HK-2 (cell line): ENCODE measurements at regions not wholly inside any gene's neighbourhood (a gene's known extent, or its start where the extent isn't known, plus 50 kb on each side); places are given as distances from the start of the nearest gene placed in this dataset.

Experiments used
- DNase-seq: peaks from one replicate; pipeline ENCODE4 v3.0.0-alpha.2; 2018; ENCODE audit not compliant: unreplicated experiment

GRCh38 chr21:18460979-18461378 is 57.4 kb upstream of the TMPRSS15 start:
- no peak for DNase-seq

GRCh38 chr21:18461743-18462142 is 58.2 kb upstream of the TMPRSS15 start:
- no peak for DNase-seq

GRCh38 chr21:18467715-18468114 is 64.1 kb upstream of the TMPRSS15 start:
- no peak for DNase-seq

GRCh38 chr21:18468790-18469189 is 65.2 kb upstream of the TMPRSS15 start:
- no peak for DNase-seq

GRCh38 chr21:18476639-18477038 is 73.1 kb upstream of the TMPRSS15 start:
- no peak for DNase-seq

GRCh38 chr21:18477043-18477442 is 73.5 kb upstream of the TMPRSS15 start:
- no peak for DNase-seq

- no peak for DNase-seq
Observed at GRCh38 chr21:18478513-18478912, 74.9 kb upstream of the TMPRSS15 start.

GRCh38 chr21:18488252-18488651 is 84.7 kb upstream of the TMPRSS15 start:
- no peak for DNase-seq

GRCh38 chr21:18493422-18493821 is 89.8 kb upstream of the TMPRSS15 start:
- DNase-seq: no peak

GRCh38 chr21:18495523-18495922 is 91.9 kb upstream of the TMPRSS15 start:
- DNase-seq: no peak

- no peak for DNase-seq
Observed at GRCh38 chr21:18498431-18498830, 94.8 kb upstream of the TMPRSS15 start.

- DNase-seq: peak; percentile 2
Observed at GRCh38 chr21:18499761-18500376, 96.3 kb upstream of the TMPRSS15 start.

GRCh38 chr21:18518054-18518481 is 114.5 kb upstream of the TMPRSS15 start:
- no peak for DNase-seq

GRCh38 chr21:18521204-18521603 is 117.6 kb upstream of the TMPRSS15 start:
- no peak for DNase-seq

- DNase-seq: no peak
Observed at GRCh38 chr21:18522181-18522972, 118.8 kb upstream of the TMPRSS15 start.

GRCh38 chr21:18524097-18524880 is 120.7 kb upstream of the TMPRSS15 start:
- DNase-seq: no peak

- no peak for DNase-seq
Observed at GRCh38 chr21:18529254-18529653, 125.7 kb upstream of the TMPRSS15 start.

- no peak for DNase-seq
Observed at GRCh38 chr21:18542081-18542480, 138.5 kb upstream of the TMPRSS15 start.

GRCh38 chr21:18545908-18546307 is 142.3 kb upstream of the TMPRSS15 start:
- no peak for DNase-seq

- DNase-seq: no peak
Observed at GRCh38 chr21:18547347-18547746, 143.8 kb upstream of the TMPRSS15 start.

GRCh38 chr21:18548249-18548648 is 144.7 kb upstream of the TMPRSS15 start:
- DNase-seq: no peak

- no peak for DNase-seq
Observed at GRCh38 chr21:18549214-18549905, 145.8 kb upstream of the TMPRSS15 start.
